IPS DF 6.9 (cell line): ENCODE measurements at regions not wholly inside any gene's neighbourhood (a gene's known extent, or its start where the extent isn't known, plus 50 kb on each side); places are given as distances from the start of the nearest gene placed in this dataset.

Source experiments
- DNase-seq: peaks from one replicate; pipeline ENCODE4 v3.0.0-alpha.2; 2013; ENCODE audit warnings: low read depth, low spot score
- H3K27ac ChIP-seq: one replicate; pipeline ENCODE4 v1.5.1; 2013; ENCODE audit warnings: low read length, control low read depth
- H3K27me3 ChIP-seq: 2 replicates; pipeline ENCODE4 v1.6.1; 2013; ENCODE audit warnings: mild to moderate bottlenecking, low read length; ENCODE audit not compliant: control insufficient read depth, insufficient read depth
- H3K36me3 ChIP-seq: 2 replicates; pipeline ENCODE4 v1.6.1; 2013; ENCODE audit warnings: low read length; ENCODE audit not compliant: control insufficient read depth, insufficient read depth
- H3K4me1 ChIP-seq: 2 replicates; pipeline ENCODE4 v1.6.1; 2013; ENCODE audit warnings: low read length; ENCODE audit not compliant: control insufficient read depth, insufficient read depth
- H3K4me3 ChIP-seq: 2 replicates; pipeline ENCODE4 v1.5.1; 2013; ENCODE audit warnings: mild to moderate bottlenecking, low read length
- H3K9me3 ChIP-seq: 2 replicates; pipeline ENCODE4 v1.6.1; 2013; ENCODE audit warnings: low read length, inconsistent platforms; ENCODE audit not compliant: control insufficient read depth, insufficient read depth
- WGBS: extraction: QIAGEN DNeasy Blood & Tissue Kit; methylation state at CpG from one replicate; pipeline ENCODE4 v1.1.7; 2013; ENCODE audit warnings: mixed read lengths, missing lambda C conversion rate; ENCODE audit not compliant: insufficient read length, insufficient coverage; 5-methylcytosine and 5-hydroxymethylcytosine counted together

DNA sequence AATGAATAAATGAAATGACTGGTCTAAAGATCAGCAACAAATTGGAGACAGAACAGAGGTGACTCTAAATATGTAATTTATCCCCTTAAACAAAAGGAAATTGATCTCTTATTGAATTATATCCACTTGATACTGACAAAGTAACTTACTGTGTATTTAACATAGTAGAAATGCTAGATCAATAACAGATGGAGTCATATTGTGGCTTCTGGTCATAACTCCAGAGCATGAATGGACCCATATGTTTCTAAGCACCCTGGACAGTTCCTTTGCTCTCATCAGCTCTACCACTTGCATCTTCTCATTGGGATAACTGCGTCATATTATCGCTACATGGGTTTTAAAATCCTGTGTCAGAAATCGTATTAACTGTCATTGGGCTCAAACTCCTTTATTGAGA lies 222.3 kb downstream of the ETS1 start:
- H3K27ac ChIP-seq = no peak overlapping the region
- no CpG with 5 or more reads among the region's 3 CpGs for WGBS
- no peaks in the 10 kb centered on the region for H3K4me1 ChIP-seq
- no peak overlapping the region for H3K4me3 ChIP-seq
- no peaks in the 10 kb centered on the region for H3K27me3 ChIP-seq
- DNase-seq = no peak
- no peaks in the 10 kb centered on the region for H3K36me3 ChIP-seq
- H3K9me3 ChIP-seq = no peaks in the 10 kb centered on the region

DNA sequence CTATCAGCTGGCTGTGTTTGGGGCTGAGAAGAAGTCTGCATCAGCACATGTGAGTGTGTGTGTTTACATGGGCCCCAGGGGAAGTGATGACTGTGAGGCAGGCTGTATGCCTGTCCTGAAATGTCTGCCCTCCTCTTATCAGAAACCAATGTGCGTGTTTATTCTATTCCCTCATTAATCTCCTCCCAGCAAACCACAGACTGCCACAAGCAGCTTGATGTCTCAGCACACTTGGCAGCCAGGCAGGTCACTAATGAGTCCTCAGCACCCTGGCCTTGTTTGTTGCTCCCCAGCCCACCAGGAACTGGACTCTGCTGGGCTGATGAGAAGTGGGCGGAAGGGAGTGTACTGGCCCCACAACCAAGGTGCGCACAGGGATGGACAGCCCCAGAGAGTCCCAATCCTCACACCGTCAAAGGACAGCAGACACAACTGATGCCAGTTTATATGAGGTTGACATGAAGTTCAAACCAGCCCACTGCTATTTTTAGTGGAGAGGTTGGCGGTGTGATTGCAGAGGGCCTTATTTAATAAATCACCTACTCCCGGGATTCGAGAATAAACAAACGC lies 225.8 kb downstream of the ETS1 start:
- Histone ChIP-seq H3K27ac (no peak overlapping the region), H3K9me3 (no peaks in the 10 kb centered on the region), H3K36me3 (no peaks in the 10 kb centered on the region), H3K27me3 (no peaks in the 10 kb centered on the region), H3K4me3 (no peak overlapping the region), H3K4me1 (no peaks in the 10 kb centered on the region)
- WGBS = no CpG with 5 or more reads among the region's 8 CpGs
- DNase-seq = no peak

DNA sequence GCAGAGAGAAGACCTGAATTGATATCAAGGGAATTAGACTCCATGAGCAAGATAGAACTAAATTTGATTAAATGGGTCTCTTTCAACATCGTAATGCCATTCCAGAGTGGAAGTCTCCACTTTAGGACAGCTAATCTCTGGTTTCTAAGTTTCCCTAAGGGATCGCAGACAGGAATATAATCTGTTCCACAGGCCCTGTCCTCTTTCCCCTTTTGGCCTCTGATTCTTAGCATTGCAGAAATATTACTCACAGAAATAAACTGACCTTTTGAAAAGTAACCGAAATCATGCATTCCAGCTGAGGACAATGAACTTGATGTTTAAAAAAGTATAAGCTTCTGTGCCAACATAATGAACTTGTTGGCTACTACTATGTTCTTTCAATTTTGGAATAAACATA lies 227.8 kb downstream of the ETS1 start:
- Histone ChIP-seq H3K4me1 (no peaks in the 10 kb centered on the region), H3K9me3 (no peaks in the 10 kb centered on the region), H3K4me3 (no peak overlapping the region), H3K36me3 (no peaks in the 10 kb centered on the region), H3K27ac (no peak overlapping the region), H3K27me3 (no peaks in the 10 kb centered on the region)
- no CpG with 5 or more reads among the region's 3 CpGs for WGBS
- no peak for DNase-seq

DNA sequence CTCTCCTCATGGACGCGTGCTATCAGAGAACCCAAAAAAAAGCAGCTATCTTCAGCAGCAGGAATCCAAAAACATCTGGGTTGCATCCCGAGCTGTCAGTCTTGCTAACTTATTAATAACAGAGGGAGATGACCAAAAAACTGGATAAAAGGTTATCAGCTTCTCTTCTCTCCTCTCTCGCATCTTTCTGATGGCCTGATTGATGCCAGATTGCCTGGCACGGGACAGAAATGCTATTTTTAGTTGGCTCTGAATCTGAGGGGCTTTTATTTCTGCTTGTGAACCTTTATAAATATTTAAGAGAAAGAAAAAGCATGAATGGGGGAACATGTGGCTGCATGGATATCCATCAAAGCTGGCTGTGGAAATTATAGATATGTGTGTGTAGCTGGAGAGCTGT lies 230.3 kb downstream of the ETS1 start:
- Histone ChIP-seq H3K9me3 (no peaks in the 10 kb centered on the region), H3K4me3 (no peak overlapping the region), H3K4me1 (no peaks in the 10 kb centered on the region), H3K27ac (no peak overlapping the region), H3K36me3 (no peaks in the 10 kb centered on the region), H3K27me3 (no peaks in the 10 kb centered on the region)
- WGBS = no CpG with 5 or more reads among the region's 5 CpGs
- DNase-seq = no peak

DNA sequence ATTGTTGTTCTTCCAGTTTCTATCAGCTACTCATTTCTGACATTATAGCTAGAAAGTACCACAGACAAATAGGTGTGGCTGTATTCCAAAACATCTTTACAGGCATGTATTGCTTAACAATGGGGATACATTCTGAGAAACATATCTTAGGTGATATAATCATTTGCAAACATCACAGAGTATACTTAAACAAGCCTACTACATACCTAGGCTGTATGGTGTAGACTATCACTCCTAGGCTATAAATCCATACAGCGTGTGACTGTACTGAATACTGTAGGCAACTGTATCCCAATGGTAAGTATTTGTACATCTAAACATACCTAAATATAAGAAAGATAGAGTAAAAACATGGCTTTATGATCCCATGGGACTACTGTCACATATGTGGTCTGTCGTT lies 231.8 kb downstream of the ETS1 start:
- Histone ChIP-seq H3K27ac (no peak overlapping the region), H3K36me3 (no peaks in the 10 kb centered on the region), H3K4me1 (no peaks in the 10 kb centered on the region), H3K27me3 (no peaks in the 10 kb centered on the region), H3K9me3 (no peaks in the 10 kb centered on the region), H3K4me3 (no peak overlapping the region)
- WGBS = no CpG with 5 or more reads among the region's 2 CpGs
- DNase-seq = no peak

DNA sequence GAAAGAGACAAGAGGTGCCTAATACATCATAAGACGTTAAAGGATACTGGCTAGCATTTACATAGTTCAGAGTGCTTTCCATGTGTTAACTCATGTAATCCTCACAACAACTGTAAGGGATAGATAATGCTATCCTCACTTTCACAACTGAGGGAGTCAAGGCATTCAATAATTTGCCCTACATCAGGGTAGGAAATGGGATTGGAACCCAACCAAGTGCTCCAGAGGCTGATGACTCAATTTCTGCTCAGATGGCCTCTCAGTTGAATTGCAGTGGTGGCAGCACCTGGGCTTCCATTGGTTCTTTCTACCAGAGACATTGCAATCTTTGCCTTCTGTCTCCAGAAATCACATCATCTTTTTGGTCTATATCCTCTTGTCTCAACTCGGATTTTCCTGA lies 232.9 kb downstream of the ETS1 start:
- Histone ChIP-seq H3K4me3 (no peak overlapping the region), H3K9me3 (no peaks in the 10 kb centered on the region), H3K27ac (no peak overlapping the region), H3K4me1 (no peaks in the 10 kb centered on the region), H3K27me3 (no peaks in the 10 kb centered on the region), H3K36me3 (no peaks in the 10 kb centered on the region)
- DNase-seq = no peak
- no CpG with 5 or more reads among the region's 2 CpGs for WGBS

DNA sequence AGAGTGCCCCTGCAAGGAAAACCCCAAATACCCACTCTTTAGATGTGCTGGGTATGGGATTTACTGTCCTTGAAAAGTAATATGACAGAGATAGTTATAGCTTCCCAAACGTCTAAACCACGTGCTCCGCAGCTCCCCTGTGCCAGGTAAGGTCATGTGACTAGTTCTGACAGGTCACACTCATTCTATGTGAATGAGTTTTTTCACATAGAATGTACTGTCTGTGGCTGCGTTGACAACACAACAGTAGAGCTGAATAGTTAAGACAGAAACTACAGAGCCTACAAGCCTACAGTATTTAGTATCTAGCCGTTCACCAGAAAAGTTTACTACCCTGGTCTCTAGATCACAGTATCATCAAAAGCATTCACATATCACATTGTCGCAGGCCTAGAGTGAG lies 236.2 kb downstream of the ETS1 start:
- no peaks in the 10 kb centered on the region for H3K4me1 ChIP-seq
- no peak for DNase-seq
- H3K27ac ChIP-seq = no peak overlapping the region
- no peaks in the 10 kb centered on the region for H3K36me3 ChIP-seq
- no peak overlapping the region for H3K4me3 ChIP-seq
- H3K27me3 ChIP-seq = no peaks in the 10 kb centered on the region
- no CpG with 5 or more reads among the region's 6 CpGs for WGBS
- H3K9me3 ChIP-seq = no peaks in the 10 kb centered on the region

DNA sequence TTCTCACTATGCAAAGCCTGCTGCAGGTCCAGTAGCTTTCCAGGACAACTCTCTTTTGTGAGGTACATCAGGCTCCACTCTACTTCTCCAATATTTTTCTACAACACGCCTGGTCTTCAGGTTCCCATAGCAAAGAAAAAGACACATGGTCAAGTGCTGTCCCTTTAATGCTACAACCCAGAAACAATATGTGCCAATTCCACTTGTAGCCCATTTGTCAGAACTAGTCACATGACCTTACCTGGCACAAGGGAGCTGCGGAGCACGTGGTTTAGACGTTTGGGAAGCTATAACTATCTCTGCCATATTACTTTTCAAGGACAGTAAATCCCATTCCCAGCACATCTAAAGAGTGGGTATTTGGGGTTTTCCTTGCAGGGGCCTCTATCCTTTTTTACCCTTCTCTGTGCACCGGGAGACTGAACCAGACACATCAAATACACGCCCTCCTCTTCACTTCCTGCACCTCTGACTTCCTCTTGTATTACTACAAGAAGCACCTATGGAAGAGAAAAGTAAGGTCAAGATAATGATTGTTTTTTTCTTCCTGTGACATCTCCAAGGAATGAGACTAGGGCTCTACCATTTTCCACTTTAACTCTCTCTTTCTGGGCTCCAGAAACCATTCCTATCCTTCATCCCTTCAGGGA lies 237.6 kb downstream of the ETS1 start:
- WGBS = no CpG with 5 or more reads among the region's 6 CpGs
- Histone ChIP-seq H3K27me3 (no peaks in the 10 kb centered on the region), H3K9me3 (no peaks in the 10 kb centered on the region), H3K36me3 (no peaks in the 10 kb centered on the region), H3K4me1 (no peaks in the 10 kb centered on the region), H3K4me3 (no peak overlapping the region), H3K27ac (no peak overlapping the region)
- no peak for DNase-seq

DNA sequence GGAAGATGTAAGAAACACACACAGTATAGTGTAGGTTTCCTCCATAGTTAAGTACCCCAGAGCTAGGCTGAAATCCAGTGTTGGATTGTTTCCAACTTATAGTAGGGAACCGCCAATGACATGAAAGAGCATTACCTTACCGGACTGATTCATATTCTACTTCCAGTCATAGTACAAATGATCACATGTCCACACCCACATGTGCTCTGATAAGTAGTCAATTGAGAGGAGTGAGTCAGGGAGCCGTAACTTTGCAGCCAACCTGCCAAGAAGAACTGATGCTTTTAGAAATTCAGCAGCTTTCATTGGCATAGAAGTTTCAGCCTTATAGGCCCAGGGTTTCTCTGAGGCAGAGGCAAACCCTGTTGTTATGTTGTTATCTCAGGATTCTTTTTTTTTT lies 240.6 kb downstream of the ETS1 start:
- DNase-seq = no peak
- H3K4me1 ChIP-seq = peaks cover 3% of the 10 kb centered on the region; the same call in 1 of the 2 replicates
- no CpG with 5 or more reads among the region's 3 CpGs for WGBS
- no peaks in the 10 kb centered on the region for H3K9me3 ChIP-seq
- H3K27me3 ChIP-seq = no peaks in the 10 kb centered on the region
- H3K36me3 ChIP-seq = no peaks in the 10 kb centered on the region
- no peak overlapping the region for H3K27ac ChIP-seq
- no peak overlapping the region for H3K4me3 ChIP-seq

DNA sequence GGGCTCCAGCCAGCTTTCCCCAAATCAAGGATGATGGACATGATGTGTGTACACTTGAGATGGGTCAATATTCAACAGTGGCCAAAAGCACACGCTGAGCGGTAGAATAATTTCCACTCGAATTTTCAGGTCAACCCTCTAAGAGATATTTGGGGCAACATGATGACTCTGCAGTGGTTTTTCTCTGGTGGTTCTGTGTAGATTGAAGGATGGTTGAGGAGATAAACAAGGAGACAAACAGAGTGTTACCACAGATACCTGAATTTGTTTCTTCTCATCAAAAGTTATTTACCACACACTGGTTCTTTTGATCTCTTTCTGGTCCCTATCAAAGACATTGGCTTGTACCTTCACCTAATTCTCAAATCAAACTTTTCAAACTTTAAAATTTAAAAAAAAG lies 242.0 kb downstream of the ETS1 start:
- no peak for DNase-seq
- WGBS = no CpG with 5 or more reads among the region's 3 CpGs
- H3K27me3 ChIP-seq = no peaks in the 10 kb centered on the region
- no peaks in the 10 kb centered on the region for H3K9me3 ChIP-seq
- no peaks in the 10 kb centered on the region for H3K36me3 ChIP-seq
- peaks cover 4% of the 10 kb centered on the region; the same call in 1 of the 2 replicates for H3K4me1 ChIP-seq
- H3K4me3 ChIP-seq = no peak overlapping the region
- no peak overlapping the region for H3K27ac ChIP-seq

DNA sequence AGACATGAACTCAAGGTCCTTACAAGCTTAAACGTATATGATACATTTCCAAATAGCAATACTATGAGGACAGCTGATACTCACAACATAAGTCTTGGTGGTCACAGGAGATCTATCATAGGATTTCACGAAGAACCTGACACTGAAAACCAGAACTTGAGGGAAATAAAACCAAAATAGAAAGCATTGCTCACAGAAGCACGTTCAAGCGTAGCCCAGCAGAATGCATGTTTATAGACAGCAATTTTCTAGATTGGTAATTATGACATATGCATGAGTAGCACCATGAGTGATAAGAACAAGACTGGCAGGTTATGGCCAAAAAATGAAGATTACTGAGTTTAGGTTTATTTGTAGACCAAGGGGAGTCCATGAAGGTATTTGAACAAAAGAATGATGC lies 243.5 kb downstream of the ETS1 start:
- Histone ChIP-seq H3K4me3 (no peak overlapping the region), H3K27ac (no peak overlapping the region), H3K27me3 (no peaks in the 10 kb centered on the region), H3K4me1 (peaks cover 4% of the 10 kb centered on the region; the same call in 1 of the 2 replicates), H3K9me3 (no peaks in the 10 kb centered on the region), H3K36me3 (no peaks in the 10 kb centered on the region)
- DNase-seq = no peak
- no CpG with 5 or more reads among the region's 4 CpGs for WGBS
